SIG-M5 treated with dmso at 0.1 percent for 504 hours (cell line): ENCODE measurements at regions not wholly inside any gene's neighbourhood (a gene's known extent, or its start where the extent isn't known, plus 50 kb on each side); places are given as distances from the start of the nearest gene placed in this dataset.

Experiments
- DNase-seq: peaks from one replicate; lab custom pipeline; 2025; ENCODE audit not compliant: unreplicated experiment; lab: John Stamatoyannopoulos, UW

DNA sequence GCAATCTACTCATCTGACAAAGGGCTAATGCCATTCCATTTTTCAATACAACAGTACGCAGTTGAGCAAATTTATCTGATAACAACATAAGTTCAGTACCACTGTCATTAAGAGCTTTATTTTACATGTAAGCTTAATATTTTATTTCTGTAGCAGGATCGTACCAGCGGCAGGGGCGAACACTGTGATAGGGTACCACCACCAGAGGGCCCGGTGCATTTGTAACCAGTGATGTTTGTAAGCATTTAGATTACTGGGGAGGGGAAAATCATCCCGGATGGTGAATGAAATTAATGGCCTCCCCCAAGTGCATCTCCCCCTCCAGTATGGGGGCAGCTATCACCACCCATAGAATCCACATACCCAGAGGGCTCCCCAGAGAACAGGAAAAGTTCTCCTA is 179.0 kb downstream of the ADGRA3 start:
- DNase-seq = no peak

- no peak for DNase-seq
Measured at GRCh38 chr4:22334155-22334554, 181.7 kb downstream of the ADGRA3 start.

- no peak for DNase-seq
Measured at GRCh38 chr4:22324422-22324821, 191.4 kb downstream of the ADGRA3 start.

GRCh38 chr4:22323691-22324090 is 192.2 kb downstream of the ADGRA3 start:
- no peak for DNase-seq

DNA sequence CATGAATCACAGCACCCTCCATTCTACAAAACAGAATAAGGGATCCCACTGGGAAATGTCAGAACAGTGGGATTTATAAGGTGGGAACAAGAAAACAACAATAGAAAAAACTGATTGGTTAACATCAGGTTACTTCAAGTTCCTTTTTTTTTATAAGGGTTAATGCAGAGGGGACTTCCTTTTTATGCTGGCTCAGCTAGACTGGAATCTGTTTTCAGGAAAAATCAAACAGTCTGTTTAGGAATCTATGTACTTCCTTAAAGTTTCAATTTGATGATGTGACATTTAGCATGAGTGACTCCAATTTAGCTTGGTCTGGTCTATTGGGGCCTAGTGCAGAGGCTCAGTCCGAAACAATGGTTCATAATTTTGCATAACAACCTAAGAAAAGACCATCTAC is 192.9 kb downstream of the ADGRA3 start:
- no peak for DNase-seq

DNA sequence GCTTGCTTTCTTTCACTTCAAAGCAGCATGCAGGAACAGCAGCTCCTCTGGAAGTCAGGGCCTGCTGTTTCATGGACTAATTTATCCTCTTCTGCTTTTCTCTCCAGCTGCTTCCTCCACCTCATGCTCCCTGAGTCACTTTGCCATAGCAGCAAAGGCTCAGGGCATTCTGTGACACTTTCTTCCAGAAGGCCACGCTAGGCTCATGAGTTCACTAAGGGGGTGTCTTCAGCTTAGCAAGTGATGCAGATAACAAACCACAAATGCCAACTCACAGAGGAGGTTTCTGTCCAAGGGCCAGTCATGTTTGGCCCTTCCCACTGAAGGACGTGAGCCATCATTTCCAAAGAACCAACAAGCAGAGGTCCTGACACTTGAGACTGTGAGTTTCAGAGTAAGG is 200.2 kb downstream of the ADGRA3 start:
- no peak for DNase-seq

DNA sequence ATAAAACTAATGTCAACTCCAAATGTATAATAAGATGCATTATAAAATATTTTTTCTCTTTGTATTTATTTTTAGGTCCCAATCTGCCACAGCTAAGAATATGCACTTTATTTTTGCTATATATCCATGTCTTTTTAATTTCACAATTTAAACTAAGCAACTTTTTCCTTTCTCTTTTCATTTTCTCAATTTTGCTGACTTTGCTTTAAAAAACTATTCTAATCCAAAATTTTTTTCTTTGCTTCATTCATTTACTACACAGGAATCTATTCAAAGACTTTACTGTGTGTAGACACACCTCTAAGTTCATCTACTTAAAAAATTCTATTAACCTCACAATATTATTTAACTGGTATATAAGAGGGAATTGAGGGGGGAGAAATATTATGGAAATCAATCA is 201.9 kb downstream of the ADGRA3 start:
- no peak for DNase-seq

DNA sequence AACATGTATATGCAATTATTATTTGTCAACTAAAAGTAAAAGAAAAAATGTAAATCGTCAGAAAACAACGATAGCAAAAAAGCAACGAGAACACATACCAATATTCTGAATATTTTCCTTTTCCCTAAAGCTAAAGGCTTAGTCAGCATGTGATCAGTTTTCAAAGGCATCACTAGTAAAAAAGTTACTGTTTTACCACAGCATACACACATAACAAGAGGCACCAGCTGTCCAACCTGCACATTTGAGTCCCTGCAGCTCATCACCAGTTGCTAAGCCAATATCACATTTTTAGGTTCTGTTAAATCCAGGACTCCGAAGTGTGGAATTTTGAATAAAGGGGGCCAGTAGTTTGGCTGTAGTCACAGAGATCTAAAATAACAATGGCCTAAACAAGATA is 203.8 kb downstream of the ADGRA3 start:
- no peak for DNase-seq

- no peak for DNase-seq
Measured at GRCh38 chr4:22301253-22301652, 214.6 kb downstream of the ADGRA3 start.

DNA sequence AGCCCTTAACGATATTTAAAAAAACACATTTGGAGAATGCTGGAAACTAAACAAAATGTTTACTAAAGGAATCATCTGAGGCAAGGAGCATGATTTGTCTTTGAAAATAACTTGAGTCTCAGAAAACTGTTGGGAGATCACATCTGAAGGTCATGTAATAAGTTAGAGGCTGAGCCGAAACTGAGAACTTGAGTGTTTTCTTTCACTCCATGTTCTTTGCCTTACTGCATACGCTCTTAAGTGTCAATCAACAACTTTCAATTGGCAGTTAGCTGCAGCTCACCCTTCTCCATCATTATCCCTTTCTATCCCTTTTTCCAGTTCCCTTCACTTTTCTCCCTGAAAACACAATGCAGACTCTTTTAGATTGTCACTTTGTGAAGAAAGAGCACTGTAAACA is 216.2 kb downstream of the ADGRA3 start:
- DNase-seq = no peak

- no peak for DNase-seq
Measured at GRCh38 chr4:22287631-22288030, 228.2 kb downstream of the ADGRA3 start.

- DNase-seq = no peak
Measured at GRCh38 chr4:22268350-22269025, 247.4 kb downstream of the ADGRA3 start.

GRCh38 chr4:22264261-22264660 is 251.6 kb downstream of the ADGRA3 start:
- DNase-seq = no peak

GRCh38 chr4:22253431-22253830 is 262.4 kb downstream of the ADGRA3 start:
- DNase-seq = no peak

DNA sequence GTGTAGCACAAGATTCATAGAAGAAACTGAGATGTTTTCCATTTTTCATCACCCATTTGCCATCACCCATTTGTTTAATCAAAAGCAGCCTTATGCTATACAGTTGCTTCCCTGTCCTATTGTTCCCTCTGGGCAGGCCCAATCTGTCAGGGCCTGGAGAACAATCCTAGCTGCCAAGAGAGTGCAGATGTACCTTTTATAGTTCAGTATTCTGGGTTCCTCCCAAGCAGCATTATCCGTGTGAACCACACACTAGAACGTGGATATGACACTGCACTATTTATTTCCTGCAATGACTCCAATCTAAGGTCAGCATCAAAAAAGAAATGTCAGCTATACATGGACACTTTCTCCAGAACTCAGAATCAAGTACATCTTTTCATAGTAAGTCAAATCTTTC is 269.0 kb downstream of the ADGRA3 start:
- DNase-seq = no peak

DNA sequence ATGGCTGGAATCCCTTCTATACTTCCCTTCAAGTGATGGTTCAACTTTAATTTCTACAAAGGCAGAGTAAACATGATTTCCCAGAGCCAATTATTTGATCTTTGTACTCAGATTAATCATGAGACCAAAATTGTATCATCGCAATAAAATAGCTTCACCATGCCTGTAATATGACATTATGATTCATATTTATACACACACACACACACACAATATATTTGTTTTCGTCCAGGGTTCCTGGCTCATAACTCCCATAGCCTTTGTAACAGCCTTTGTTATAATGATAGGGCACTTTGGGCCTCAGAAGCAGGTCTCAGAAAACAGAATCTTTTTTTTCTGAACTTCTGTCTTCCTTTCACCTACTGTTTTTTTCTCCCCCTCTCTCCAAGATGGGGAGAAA is 270.6 kb downstream of the ADGRA3 start:
- DNase-seq = no peak

DNA sequence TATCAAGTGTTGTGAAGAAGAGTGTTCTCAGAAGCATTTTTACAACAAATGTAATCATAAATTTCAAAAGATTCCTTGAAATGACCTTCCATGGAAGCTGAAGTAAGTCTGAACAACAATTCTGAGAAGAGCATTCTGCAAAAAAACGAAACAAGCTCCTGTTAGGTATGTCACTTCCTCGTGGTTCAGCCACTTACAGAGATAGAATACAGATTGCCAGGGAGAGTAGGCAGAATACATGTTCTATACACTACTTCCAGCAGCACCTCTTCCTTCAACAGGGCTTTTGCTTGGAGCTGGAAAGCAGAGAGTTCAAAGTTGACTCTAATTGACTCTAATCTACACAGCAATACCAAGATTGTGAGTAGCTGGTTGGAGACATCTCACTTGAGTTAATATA is 274.5 kb downstream of the ADGRA3 start:
- DNase-seq = no peak

DNA sequence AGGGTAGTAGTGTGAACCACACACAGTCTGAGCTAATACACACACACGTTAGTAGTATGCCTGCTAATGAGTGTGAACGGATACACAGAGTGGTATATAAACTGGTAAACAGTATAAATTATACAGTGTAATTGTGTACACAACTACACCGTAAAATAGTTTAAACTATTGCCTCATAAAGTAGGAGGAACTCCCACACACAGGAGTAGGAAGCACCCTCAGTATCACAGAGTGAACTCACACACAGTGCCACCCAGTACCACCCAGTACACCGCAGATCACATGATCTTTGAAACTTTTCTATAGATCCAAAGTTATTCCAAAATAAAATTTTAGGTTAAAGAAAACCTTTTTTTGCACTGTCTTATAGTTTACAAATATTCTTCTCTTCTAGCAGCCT is 275.1 kb downstream of the ADGRA3 start:
- DNase-seq = no peak

DNA sequence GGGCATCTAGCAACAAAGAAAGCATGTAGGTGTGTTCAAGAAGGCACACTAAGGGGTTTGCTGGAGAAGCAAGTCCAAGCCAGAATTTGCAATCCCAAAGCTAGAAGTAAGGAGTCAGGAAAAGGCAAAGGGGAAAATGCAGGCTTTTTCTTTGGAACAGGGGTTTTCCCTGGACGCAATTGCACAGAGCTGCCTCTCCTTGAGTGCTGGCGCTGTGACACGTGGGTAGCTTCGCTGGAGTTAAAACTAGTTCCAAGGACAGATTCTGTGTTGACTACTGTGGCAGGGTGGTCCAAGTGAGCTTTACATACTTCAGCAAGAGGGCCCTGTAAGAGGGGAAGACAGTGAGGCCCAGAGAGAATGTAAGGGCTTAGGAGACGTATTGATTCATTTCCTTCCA is 277.1 kb downstream of the ADGRA3 start:
- no peak for DNase-seq

DNA sequence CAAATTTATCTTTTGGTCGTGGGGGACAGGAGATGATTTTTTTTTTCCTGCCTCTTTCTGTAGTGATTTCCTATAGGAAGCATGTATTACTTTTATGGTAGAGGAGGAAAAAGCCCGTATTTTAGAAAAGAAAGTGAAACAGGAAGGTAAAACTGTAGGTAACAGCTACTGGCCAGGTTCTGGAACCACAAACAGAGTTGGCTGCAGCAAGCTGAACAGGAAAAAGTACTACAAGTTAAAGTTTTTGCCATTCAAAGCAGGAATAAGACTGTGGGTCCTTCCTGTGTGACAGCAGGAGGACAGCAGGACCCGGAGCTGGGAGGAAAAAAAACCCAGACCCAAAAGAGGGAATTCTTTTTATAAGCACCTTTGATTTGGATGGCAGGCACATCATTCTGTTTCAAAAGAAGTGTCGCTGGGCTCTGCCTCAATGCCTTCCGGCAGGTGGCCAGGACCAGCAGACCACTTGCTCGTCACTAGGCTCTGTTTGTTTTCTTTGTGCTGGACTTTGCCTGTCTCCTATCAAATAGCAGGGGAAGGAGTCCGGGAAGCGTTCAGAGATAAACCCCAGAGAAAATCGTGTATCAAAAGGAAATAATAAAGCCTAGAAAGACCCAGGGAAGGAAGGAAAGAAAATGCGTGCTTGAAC is 277.9 kb downstream of the ADGRA3 start:
- no peak for DNase-seq

DNA sequence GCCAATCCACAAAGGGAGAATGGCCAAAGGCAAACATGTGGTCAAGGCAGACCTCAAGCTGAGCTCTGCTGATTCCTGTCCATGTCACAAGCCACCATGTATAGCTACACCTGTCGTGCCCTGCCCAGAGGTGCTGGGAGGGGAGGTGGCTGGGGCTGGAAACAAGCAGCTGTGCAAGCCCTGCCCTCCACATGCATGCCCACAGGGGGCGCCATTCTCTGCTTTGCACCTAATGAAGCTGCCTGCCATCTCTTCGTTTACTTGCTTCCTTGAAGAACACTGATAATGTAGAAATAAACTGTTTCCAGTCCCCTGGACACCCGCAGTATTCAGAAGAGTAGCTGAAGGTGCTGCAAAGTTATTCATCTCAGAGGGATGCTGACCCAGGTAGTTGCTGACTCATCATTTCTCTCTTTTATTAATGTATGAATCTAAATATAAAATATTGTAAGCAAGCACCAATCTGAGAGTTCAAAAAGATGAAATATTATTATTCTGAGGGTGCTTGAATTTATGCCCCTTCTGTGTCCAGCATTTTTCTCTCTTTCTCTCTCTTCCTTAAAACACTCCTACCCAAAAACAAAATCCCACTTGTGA is 278.6 kb downstream of the ADGRA3 start:
- no peak for DNase-seq

- DNase-seq = no peak
Measured at GRCh38 chr4:22235698-22236097, 280.2 kb downstream of the ADGRA3 start.

DNA sequence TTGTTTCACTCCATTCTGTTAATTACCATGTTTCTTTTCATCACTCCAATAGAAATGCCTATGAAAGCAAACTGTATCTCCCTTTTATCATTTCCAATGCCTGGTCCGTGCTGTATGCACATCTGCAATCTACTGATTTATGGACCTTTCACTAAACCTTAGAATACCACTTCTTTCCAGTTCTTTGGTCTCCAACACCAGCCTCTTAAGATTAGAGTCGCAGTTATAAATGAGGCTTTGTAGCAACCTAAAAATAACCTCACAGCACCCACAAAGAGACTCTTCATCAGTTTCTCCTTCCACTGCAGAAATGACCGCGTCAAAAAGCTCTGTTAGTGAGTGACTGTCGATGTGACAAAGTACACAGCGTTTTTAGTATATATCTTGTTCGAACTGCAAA is 282.6 kb downstream of the ADGRA3 start:
- no peak for DNase-seq
